ENCODE measurements at regions not wholly inside any gene's neighbourhood (a gene's known extent, or its start where the extent isn't known, plus 50 kb on each side); places are given as distances from the start of the nearest gene placed in this dataset.

GRCh38 chr3:22933841-22934116 lies 269.3 kb upstream of the UBE2E2 start:
- Mint-ChIP-seq H3K4me1 (no peaks in the 10 kb centered on the region), H3K4me3 (no peak overlapping the region), H3K27ac (no peak overlapping the region; a peak in 1 of 7 replicates), H3K27me3 (ENCODE audit: low read depth) (no peaks in the 10 kb centered on the region), H3K9me3 (no peaks in the 10 kb centered on the region), H3K36me3 (ENCODE audit: insufficient read depth in 1 of 3, low read depth in 3 of 3) (no peaks in the 10 kb centered on the region; a peak in 1 of 7 replicates)
- no peak overlapping the region for H3K56ac ChIP-seq (ENCODE audit: insufficient read length, low read depth, low read length)
- H2AFZ ChIP-seq (ENCODE audit: low read length): no peak overlapping the region
- H3K9ac ChIP-seq (ENCODE audit: extremely low read depth, insufficient read length, low read length): no peak overlapping the region
- H3T11ph ChIP-seq (ENCODE audit: low read length): no peak overlapping the region
- no peaks in the 10 kb centered on the region for H3K79me2 ChIP-seq (ENCODE audit: insufficient read depth, low read length)
- no peak for DNase-seq
- H2BK15ac ChIP-seq (ENCODE audit: low read depth, low read length): no peak overlapping the region
- no peak overlapping the region for H3K27ac ChIP-seq (ENCODE audit: insufficient read length, low read depth, low read length)
- H2BK20ac ChIP-seq (ENCODE audit: low read depth, low read length, poor library complexity, severe bottlenecking): no peak overlapping the region
- no peak overlapping the region for H3K18ac ChIP-seq (ENCODE audit: insufficient read length, low read depth, low read length)
- no peak overlapping the region for H2BK120ac ChIP-seq (ENCODE audit: low read depth, low read length, poor library complexity, severe bottlenecking)
- H4K8ac ChIP-seq (replicated peaks; ENCODE audit: insufficient read length, low read depth, low read length): no peak overlapping the region
- H2BK5ac ChIP-seq (ENCODE audit: insufficient read length, low read length): no peak overlapping the region
- H3K23me2 ChIP-seq (ENCODE audit: insufficient read length, low read depth, low read length, poor library complexity, severe bottlenecking): no peaks in the 10 kb centered on the region
- H3K4ac ChIP-seq (ENCODE audit: low read depth, low read length): no peak overlapping the region
- H4K20me1 ChIP-seq (ENCODE audit: control insufficient read depth, insufficient read depth, insufficient read length): no peaks in the 10 kb centered on the region
- H3K14ac ChIP-seq (ENCODE audit: insufficient read depth, low read length): no peak overlapping the region
- no peak overlapping the region for H2AK5ac ChIP-seq (ENCODE audit: insufficient read length, low read length)
- no peaks in the 10 kb centered on the region for H3K79me1 ChIP-seq (ENCODE audit: insufficient read depth, low read depth, low read length, poor library complexity, severe bottlenecking)
- no peak for TF ChIP-seq CTCF (conservative IDR thresholded peaks at IDR 0.05)
- no peak overlapping the region for H2BK12ac ChIP-seq (ENCODE audit: insufficient read length, low read depth, low read length)
- H3K4me2 ChIP-seq (ENCODE audit: insufficient read depth, insufficient read length, low read length): no peak overlapping the region
- no peak overlapping the region for H3K23ac ChIP-seq (ENCODE audit: insufficient read length, low read depth, low read length)
- no peak overlapping the region for H4K5ac ChIP-seq (ENCODE audit: insufficient read length, low read depth, low read length)
- no peaks in the 10 kb centered on the region for H3K9me3 ChIP-seq (ENCODE audit: control insufficient read depth, low read depth, low read length)
- no peaks in the 10 kb centered on the region for H3K4me1 ChIP-seq (ENCODE audit: insufficient read depth, low read length)
- H3K27me3 ChIP-seq (ENCODE audit: insufficient read depth, low read length): no peaks in the 10 kb centered on the region
- no peak overlapping the region for H4K91ac ChIP-seq (ENCODE audit: insufficient read length, low read depth, low read length)
